Umbilical cord (tissue), 1 donor: ENCODE measurements at regions not wholly inside any gene's neighbourhood (a gene's known extent, or its start where the extent isn't known, plus 50 kb on each side); places are given as distances from the start of the nearest gene placed in this dataset.

Experiments used
- DNase-seq: peaks from one replicate; pipeline ENCODE4 v3.0.0-alpha.2; 2015; ENCODE audit warnings: low spot score

DNA sequence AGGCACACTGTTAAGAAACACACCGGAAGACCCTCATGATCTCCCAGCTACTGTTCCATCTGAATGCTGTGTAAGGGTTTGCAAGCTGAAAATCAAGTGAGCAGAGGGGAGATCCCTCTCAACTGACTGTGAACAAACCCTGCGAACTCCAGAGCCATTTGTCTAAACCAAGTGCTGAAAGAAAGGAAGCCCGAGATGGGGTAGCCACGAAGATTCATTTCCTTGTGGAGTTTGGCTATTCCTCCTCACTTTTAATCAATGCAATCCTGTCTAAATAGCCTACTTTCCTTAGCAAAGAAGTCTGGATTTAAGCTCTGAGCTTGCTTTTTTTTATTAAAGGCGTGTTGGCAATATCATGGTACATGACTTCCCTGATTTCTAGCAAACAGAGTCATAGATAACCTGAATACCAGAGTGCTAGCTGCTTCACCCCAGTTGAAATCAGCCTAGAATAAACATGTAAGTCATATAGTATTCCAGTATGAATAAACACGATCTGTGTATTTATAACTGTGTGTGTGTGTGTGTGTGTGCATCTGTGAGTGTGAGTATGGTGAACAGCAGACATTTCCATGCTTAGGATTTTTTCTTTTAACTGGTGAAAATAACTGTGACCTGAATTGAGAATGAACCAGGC, 365.2 kb downstream of the ZNF521 start:
- DNase-seq, result peak; percentile 51

DNA sequence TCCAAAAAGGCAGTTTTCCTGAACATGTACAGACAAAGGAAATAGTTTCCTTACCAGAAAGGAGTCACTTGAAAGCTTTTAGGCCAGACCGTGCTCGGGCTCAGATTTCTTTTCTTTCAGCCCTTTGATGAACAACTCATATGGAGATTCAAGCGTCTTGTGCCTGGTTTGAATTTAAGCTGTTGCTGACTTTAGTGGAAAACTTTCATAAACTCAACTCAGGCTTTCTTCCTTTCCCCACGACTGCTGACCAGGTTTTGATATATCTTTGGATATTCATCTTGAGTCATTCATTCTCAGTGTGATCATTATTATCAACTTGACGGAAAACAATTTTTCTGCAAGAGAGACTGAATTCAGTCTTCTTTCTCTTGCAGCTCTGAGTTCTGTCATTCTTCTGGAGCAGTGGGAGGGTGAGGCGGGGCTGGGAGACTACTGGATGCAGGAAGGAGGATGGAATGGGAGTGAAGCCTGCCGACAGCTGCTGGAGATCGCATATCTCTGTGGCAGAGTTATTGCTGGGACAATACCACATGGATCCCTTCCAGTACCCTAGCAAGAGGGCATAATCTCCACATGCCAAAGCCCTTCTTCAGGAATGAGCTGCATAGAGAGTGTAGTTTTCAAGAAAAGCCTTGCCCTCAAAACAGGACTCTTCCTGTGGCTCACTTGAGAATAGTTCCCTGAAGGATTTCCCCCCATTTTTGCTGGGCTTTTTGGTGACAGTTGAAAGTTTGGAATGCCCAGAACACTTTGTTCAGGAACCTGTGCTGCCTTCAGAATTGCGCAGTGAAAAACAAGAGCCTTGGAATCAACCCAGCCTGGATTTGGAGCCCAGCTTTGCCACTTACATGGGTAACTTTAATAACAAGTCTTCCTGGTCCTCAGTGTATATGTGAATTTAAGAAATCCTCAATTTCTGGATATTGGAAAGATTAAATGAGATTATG, 364.4 kb downstream of the ZNF521 start:
- peak; percentile 82 for DNase-seq

DNA sequence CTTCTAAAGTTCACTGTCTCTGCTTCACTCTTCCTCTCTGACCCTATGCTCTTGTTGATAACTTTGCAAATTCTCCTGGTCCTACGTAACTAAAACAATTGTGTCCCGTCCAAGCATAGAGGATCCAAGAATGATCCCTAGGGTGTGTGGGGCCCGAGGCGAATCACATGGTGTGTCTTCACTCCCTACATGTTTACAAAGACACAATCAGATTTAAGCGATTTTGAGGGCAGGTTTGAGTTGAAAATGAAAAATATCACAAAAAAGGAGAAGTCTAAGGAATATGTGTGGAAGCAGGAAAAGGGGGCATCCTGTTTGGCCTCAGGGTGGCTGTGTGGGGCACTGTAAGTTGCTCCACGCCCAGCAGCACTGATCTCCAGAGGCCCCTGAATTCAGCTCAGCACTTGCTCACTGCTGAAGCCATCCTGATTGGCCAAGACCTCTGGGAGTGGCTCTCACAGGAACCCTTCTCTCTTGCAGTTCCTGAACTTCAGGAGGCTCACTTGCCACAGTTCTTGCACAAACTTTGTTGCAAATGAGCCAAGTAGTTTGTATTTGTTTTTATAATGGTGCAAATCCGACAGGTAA, 363.6 kb downstream of the ZNF521 start:
- DNase-seq, result peak; percentile 34

DNA sequence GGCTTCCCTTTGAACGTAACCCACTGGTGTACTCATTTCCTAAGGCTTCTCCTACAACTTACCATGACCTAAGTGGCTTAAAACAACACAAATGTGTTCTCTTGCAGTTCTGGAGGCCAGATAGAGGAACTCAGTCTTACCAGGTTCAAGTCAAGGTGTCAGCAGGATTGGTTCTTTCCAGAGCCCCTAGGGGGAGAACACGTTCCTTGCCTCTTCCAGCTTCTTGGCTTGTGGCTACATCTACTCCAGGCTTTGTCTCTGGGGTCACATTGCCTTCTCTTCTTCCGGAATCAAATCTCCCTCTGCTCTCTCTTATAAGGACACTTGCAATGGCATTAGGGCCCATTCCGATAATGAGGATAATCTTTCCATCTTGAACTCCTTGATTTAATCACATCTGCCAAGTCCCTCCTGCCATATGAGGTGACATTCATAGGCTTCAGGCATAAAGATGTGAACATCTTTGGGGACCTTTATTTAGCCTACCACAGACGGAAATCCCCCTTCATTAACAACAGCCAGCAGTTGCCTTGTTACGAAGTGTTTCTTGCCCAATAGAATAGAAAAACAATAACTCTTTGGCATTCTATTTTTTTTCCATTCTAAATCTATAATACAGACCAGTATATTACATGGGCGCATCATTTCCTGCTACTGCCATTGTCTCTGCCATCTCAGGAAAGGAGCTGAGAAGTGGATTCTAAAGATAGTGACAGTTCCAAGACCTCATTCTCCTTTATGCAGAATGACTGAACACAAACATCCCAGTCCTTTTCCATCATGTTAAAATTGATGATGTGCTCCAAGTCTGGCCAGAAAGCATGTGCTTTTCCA, 362.0 kb downstream of the ZNF521 start:
- no peak for DNase-seq

DNA sequence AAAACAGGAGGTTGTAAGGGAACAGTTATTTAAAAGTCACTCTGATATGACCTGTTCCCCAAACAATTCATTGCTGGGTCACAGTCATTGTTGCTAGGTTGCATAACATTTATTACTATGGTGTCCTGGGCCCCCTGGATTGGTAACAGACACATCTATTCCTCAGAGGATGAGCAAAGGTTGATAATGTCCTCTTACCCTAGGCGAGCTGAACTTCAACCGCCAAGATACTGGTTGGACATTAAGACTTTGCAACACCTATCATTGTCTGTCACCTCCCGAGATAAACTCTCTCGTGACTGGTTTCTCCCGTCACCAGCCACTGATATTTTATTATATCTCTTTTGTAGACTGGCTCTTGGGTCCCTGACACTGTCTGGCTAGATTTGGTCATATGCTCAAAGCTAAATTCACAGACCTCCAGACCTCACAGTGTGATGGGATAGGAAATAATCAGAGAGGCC, 361.3 kb downstream of the ZNF521 start:
- no peak for DNase-seq

DNA sequence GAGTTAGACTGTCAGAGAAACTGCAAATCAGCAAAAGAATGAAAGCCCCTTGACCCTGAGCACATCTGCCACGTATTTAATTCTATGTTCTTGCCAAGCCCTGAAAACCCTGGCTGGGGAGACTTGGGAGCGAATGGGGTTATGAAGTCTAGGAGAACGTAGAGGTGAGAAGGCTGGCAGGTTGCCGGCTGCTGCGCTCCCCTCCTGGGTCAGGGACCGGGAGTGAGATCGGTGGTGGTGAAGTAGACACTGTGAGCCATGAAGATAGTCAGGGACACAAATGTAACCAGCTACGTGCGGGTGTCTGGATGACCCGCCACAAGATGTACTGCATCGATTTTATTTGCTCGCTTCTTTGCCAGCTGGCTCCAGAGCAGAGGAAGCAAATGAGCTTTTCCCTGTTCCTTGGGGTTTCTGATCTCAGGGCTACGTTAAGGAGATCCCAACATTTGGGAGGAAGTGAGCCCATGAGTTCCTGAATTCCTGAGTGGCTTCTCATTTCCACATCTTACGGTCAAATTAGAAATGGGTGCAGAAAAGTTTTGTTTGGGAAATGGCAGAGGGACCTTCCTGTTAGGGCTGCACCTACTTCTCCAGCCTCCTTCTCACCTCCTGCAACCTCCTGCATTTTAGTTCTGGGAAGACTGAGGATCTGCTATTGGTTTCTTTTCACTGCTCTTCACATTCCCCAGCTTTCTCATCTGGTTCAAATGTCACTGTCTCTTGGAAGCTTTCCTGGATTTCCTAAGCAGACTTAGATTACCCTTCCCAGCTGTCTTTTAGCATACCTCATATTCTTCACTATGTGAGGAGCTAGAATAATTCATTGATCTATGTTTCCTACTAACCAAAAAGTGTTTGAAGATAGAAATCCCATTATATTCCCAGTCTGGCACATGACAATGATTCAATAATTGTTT, 360.6 kb downstream of the ZNF521 start:
- DNase-seq, result no peak

DNA sequence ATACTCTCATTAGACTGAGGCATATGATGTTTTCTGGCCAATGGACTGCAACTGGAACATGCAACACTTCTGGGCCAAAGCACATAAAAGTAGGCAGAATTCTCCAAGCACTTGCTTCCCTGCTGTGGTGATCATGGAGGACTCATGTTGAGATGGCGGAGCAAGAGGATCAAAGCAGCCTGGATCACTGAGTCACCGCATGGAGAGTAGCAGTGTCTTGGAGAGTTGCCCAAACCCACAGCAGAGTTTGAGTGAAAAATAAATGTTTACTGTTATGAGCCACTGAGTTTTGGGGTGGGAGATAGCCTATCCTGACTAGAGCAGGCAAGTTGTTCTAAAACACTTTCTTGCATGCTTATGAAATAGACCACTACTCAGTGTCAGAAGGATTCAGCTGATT, 359.5 kb downstream of the ZNF521 start:
- no peak for DNase-seq

DNA sequence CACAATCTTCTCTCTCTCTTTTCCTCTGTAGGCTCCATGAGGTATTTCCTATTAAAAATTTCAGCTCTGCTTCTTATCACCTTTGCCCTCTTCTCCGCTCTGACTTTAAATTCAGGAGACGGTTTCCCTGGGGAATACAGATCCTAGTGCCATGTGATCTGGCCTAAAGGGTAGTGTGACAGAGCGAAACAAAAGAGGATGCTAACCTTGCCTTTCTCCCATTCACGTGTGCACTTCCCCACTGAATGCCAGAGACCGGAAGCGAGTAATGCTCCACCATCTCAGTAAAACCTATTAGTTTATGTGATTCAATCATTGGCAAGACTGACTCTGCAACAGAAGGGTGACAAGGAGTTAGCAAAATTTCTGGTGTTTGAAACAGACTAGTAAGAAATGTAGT, 358.3 kb downstream of the ZNF521 start:
- DNase-seq, result no peak

DNA sequence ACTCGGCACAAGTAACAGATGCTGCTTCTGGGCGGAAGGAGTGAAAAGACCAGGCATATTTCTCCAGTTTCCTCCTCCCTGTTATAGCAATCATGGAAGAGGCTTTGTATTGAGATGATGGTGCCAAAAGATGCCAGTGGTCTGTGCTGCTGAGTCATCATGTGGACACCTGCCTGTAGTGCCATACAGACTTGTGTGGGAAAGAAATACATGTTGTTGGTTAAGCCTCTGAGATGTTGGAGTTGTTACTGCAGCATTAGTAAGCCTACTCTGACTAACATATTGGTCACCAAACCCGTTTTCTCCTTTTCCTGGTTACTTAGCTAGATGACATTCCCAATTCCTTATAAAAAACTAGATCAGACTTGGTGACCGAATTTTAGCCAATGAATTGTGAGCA, 356.9 kb downstream of the ZNF521 start:
- no peak for DNase-seq

DNA sequence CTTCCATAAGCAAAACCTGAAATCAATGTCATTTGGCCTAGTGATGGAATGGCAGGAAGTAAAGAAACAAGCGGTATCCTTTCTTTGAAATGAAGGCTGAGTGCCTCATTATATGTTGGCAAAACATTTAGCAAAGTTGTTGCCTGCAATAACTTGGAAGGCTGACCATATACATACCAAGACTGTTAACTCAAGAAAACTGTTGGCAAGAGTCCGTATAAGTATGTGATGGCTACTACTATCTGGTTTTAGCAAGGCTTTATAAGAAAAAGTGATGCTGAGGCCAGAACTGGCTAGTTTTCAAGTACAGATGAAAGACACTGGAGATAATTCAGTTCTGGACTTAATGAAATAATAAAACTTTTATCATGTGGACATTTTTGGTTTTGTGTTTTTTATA, 356.2 kb downstream of the ZNF521 start:
- peak; percentile 64 for DNase-seq

DNA sequence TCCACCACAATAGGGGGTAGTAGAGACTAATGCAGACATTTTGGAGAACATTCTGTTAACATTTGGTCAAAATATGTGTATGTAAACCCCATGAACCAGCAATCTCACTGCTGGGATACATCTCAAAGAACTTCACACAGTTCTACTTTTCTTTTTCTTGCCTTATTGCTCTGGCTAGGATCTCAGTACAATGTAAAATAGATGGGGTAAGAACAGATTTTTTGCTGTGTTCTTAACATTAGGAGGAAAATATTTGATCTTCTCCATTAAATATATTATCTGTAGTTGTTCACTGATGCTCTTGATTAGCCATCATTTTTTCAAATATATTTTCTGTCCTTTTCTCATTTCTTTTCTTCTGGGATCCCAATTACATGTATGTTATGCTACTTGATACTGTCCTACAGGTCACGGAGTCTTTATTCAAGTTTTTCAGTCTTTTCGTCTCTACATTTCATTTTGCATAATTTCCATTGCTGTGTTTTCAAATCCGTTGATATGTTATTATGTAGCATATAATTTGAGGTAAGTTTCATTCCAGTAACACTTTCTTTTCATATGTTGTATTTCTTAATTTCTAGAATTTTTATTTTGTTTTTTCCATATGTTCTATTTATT, 352.2 kb downstream of the ZNF521 start:
- no peak for DNase-seq

DNA sequence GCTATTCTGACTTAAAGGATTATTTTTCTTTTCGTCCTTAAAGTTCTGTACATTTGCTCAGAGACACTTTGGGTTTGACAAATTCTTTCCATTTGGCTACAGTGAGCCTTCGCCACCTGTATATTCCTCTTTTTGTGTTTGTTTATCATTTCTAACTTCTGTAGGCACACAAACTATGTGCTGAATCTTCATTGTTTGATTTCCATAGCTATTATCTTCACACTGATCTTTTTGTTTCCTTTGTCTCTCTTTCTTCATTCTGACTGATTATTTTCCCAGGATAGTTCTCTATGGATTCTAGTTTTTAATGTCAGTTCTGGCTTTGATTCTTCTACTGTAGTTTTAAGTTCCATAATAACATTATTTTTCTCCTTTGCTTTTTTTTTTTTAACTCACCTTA, 350.2 kb downstream of the ZNF521 start:
- DNase-seq, result no peak

DNA sequence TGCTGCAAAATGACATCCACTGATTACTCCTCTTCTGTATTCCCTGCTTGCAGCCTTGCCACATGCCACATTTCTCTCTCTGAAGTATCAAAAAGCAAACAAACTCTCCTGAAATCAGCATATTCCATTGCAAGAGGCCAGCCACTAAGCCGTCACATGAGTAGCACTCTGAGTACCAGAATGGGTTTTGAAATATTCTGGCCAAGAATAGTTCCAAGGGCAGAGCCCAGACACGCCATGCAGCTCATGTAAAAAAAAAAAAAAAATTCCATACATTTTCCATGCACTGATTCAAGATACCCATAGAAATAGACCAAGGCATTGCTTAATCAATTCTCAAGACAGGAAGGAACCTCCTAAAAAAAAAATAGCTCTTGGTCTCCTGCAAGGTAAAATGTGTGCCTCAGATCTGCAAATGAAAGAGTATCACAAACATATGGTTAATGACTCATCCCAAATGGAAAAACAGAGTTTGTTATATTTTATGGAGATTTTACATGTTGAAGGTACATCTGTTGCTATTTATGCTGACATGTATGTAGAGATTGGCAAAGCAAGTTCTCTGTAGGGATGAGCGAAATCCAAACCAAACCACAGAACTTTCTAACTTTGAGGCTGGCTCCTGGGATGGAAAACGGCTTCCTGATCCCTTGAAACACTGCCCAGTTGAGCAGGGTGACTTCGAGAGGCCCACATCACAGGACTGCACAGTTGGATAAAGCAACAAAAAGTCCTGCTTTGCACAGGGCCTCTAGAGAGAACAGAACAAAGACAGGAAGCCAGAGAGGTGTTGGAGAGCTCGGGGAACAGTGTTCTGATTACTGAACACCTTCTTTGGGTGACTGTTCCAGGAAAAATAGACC, 346.2 kb downstream of the ZNF521 start:
- DNase-seq, result peak; percentile 90

DNA sequence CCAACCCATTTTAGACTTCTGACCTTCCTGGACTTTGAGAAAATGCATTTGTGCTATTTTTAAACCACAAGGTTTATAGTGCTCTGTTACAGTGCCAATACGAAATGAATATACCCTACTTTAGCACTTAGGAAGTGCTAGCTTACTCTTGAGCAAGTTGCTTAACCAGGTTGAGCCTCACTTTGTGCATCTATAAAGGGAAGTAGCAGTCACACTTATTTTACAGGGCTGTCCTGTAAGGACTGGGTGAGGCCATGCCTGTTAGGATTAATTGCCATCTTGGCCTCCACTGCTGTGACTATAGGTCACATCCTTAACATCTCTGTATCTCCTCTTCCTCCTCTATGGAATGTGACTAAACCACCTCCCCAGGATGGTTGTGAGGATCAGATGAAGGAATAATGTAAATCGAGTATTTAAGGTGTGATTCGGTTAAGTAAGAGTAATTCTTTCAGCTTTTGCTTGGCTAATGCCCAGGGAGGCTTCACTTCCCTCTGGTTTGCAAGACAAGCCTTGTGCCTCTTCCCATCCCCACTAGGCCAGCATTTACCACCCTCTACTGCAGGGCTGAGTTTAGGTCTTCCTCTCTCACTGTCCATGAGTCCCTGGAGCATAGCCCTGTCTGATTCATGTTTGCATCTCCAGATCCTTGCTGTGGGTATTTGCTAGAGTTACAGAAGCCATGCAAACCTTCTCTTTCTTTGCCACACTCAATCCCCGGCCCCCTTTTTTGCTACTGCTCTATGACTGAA, 341.2 kb downstream of the ZNF521 start:
- DNase-seq, result no peak
